ENCODE measurements at regions not wholly inside any gene's neighbourhood (a gene's known extent, or its start where the extent isn't known, plus 50 kb on each side); places are given as distances from the start of the nearest gene placed in this dataset.

DNA sequence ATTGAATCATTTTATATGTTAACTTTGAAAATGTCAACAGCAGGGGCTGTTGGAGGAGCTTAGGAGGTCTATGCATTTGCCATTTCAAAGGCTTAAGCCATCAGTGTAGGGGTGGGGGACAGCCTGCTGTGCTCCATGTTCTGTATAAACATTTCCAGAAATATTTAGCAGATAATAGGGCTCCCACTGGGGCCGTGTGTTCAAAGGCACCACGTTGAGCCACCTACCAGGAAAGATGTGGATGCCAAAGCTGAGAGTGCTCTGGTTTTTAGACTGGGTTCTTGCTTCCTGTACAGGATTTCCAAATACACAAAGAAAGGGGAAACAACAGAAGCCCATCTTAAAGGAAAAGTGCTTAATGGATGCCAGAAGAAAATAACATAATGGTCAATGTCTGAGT lies 219.5 kb downstream of the CENPC start:
- TF ChIP-seq, protein P1, sequence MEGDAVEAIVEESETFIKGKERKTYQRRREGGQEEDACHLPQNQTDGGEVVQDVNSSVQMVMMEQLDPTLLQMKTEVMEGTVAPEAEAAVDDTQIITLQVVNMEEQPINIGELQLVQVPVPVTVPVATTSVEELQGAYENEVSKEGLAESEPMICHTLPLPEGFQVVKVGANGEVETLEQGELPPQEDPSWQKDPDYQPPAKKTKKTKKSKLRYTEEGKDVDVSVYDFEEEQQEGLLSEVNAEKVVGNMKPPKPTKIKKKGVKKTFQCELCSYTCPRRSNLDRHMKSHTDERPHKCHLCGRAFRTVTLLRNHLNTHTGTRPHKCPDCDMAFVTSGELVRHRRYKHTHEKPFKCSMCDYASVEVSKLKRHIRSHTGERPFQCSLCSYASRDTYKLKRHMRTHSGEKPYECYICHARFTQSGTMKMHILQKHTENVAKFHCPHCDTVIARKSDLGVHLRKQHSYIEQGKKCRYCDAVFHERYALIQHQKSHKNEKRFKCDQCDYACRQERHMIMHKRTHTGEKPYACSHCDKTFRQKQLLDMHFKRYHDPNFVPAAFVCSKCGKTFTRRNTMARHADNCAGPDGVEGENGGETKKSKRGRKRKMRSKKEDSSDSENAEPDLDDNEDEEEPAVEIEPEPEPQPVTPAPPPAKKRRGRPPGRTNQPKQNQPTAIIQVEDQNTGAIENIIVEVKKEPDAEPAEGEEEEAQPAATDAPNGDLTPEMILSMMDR (conservative IDR thresholded peaks at IDR 0.05; ENCODE audit: low read length), result no peak
- no peak for TF ChIP-seq EZH2phosphoT487 (IDR thresholded peaks at IDR 0.05; ENCODE audit: borderline replicate concordance)
